UCSD-AML1 (cell line): ENCODE measurements at regions not wholly inside any gene's neighbourhood (a gene's known extent, or its start where the extent isn't known, plus 50 kb on each side); places are given as distances from the start of the nearest gene placed in this dataset.
"Not testable (repeated sequence)": the region's sequence is repeated elsewhere in the genome, so short reads cannot be mapped to it uniquely, and the experiment has no call there.

Experiments
- DNase-seq: peaks from one replicate; lab custom pipeline; 2025; ENCODE audit not compliant: unreplicated experiment; lab: John Stamatoyannopoulos, UW

DNA sequence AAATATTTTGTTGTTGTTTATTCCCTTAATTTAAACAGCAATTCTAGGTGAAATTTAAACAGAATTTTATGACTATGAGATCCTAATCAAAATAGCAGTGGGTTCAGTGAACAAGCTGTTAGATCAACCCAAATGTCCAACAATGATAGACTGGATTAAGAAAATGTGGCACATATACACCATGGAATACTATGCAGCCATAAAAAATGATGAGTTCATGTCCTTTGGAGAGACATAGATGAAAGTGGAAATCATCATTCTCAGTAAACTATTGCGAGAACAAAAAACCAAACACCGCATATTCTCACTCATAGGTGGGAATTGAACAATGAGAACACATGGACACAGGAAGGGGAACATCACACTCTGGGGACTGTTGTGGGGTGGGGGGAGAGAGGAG is 407.3 kb upstream of the ADAMTSL1 start:
- DNase-seq, result not testable (repeated sequence)

- DNase-seq, result no peak
These were observed 406.3 kb upstream of the ADAMTSL1 start for GRCh38 chr9:18067548-18068120.

GRCh38 chr9:18068900-18069299 is 405.1 kb upstream of the ADAMTSL1 start:
- DNase-seq, result no peak

GRCh38 chr9:18071651-18072060 is 402.3 kb upstream of the ADAMTSL1 start:
- DNase-seq, result no peak

GRCh38 chr9:18073002-18073401 is 401.0 kb upstream of the ADAMTSL1 start:
- DNase-seq, result no peak

DNA sequence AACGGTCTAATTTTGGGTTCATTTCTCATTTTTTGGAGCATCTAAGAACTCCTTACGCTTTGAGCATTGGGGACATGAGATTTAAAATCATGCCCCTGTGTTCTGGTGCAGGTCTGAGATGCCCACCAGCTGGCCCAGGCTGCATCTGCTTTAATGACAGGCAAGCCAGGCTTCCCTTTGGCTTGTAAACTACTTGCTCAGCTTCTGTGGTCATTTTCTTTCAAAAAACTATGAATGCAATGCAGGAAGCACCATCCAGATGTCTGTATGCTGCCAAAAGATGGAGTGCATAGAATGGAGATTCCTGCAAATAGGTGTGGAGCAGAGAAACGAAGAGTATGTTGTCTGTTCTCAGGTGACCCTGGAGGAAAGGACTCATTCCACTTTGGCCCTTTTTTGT is 399.9 kb upstream of the ADAMTSL1 start:
- DNase-seq, result no peak

DNA sequence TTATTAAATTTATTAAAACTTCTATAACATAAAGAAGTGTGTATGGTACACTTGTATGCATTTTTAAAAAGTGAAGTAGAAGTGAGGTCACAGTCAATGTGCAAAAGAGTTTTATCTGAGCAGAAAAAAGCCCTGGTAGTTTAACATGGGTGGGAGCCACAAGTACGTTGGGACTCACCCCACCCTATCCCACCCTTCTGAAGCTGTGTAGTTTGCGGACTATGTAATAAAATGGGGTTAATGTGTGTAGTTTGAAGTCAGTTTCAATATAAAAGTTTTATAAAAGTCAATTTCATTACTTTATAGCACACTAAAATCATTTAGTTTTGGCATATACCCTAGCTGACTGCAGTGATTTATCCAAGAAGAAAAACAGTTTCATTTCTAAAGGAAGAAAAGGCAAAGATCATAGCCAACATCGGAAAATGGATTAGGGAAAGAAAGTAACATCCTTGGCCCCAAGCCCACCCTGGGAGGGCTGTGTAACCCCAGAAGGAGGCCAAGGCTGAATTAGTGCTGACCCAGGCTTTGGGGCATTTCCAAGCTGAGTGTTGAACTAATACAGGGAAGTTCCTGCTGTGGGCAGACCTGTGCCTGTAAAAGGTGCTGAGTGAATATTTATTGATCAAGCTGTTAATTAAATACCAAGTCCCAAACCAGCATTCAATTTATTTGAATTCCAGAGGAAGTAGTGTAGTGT is 398.6 kb upstream of the ADAMTSL1 start:
- DNase-seq, result no peak

DNA sequence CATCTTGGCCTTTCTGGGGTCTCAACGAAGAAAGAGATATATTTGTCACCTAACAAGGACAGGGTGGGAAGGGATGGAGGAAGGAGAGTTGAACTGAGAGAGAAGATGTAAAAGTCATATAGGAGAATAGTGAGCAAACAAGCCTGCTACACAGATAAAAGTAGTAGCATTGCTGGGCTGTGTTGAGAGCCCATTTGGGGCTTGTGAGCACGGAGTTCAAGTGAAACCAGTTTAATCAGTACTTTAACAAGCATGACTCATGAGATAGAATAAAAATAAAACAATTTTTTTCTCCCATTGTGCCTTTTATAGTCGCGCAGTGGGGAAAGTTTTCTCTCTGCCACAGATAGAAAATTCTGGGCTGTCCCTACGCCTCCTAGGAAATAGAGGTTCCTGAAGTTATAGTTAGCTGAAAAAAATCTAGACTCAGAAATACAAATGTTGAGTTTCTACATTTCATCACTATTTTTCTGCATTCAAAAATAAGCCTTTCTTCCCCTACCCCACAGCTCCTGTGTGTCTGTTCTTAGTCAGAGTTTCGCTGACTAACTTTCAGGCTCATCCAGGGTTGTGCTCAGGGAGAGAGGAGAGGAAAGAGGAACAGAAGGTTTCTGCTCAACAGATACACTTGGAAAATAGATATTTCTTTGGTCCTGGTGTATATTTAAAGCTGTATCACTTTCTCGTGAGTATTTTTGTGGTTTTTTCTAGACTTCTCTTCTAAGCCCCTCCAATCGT is 395.8 kb upstream of the ADAMTSL1 start:
- no peak for DNase-seq

DNA sequence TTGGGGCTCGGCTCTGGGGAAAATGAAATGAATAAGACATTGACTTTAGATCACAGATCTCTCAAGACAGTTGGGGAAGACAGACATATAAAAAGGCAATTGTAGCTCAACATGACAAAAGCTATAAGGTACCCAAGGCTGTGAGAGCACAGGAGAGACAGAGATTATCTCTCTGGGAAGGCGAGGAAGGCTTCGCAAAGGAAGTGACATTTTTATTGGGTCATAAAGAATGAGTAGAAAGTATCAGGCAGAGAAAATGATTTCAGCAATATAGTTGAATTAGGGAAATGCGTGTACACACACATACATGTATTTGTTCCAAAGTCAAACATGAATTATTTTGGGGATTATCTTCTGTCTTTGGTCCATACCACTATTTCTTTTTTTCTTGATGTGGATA is 381.8 kb upstream of the ADAMTSL1 start:
- DNase-seq, result no peak

DNA sequence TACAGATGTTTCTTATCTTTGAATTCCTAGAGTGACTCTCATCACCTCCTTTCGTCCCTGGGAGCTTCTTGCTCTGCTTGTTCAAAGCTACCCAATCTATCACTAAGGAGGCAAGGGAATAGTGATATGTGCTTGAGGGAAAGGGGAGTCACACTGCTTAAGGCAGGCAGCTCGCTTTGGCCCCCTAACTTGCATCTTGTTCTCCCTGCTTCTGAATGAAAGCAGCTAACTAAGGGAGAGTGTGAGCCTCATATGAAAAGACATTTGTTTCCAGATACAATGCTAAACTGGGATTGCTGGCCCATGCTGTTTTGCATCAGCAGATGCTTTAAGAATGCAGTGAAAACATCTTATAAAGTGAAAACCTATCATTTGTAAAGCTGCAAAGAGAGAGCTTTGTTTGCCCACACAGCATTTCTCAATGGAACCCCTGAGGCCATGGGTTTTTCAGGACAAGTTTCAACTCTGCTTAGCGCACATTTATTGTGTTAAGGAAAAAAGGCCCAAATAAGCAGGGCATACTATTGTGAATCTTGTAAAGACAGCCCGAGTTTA is 367.9 kb upstream of the ADAMTSL1 start:
- DNase-seq, result no peak

GRCh38 chr9:18109675-18110074 is 364.3 kb upstream of the ADAMTSL1 start:
- DNase-seq, result no peak

GRCh38 chr9:18111146-18111545 is 362.8 kb upstream of the ADAMTSL1 start:
- DNase-seq, result no peak

DNA sequence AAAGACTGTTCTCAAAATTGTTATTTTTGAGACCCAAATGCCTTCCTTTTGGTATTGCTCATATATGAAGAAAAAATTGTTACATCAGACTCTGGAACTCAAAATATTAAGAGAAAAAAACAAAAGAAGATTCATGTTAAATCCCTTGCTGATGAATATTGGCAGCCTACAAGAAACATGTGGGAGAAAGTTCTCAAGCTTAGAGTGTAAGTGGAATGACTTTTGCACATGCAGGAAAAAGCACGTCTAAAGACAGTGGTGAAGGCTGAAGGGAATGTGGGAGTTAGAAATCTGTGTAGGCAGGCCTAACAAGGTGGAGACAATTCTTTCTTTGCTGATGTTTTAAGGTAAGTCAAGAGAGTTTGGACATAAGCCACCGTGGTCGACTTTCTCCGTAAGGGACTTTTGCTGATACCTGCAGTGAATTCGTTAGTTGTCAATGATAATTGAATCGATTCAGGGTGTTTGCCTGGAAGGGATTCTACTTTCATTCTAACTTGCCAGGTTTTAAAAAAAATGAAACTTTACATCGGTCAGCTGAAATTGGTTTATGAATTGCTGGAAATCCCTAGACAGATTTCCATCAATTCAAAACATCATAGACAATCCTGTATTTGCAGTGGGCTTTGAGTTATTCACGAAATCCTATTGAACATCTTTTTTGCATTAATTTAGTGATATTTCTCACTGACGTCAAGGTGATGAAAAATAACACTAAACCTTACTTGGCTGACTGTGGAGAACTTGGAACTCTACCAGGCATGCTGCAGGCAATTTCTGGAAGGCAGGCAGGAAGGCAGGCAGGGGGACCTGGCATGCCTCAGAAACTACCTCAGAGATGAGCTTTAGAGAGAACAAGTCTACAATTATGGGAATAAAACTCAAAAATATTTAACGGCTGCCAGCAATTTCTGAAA is 359.1 kb upstream of the ADAMTSL1 start:
- DNase-seq, result no peak

- no peak for DNase-seq
These were observed 355.7 kb upstream of the ADAMTSL1 start for GRCh38 chr9:18118268-18118667.

- DNase-seq, result no peak
These were observed 351.8 kb upstream of the ADAMTSL1 start for GRCh38 chr9:18122171-18122570.

GRCh38 chr9:18124760-18125159 is 349.2 kb upstream of the ADAMTSL1 start:
- no peak for DNase-seq

GRCh38 chr9:18126831-18127498 is 347.0 kb upstream of the ADAMTSL1 start:
- DNase-seq, result no peak

GRCh38 chr9:18127499-18127875 is 346.5 kb upstream of the ADAMTSL1 start:
- DNase-seq, result no peak

DNA sequence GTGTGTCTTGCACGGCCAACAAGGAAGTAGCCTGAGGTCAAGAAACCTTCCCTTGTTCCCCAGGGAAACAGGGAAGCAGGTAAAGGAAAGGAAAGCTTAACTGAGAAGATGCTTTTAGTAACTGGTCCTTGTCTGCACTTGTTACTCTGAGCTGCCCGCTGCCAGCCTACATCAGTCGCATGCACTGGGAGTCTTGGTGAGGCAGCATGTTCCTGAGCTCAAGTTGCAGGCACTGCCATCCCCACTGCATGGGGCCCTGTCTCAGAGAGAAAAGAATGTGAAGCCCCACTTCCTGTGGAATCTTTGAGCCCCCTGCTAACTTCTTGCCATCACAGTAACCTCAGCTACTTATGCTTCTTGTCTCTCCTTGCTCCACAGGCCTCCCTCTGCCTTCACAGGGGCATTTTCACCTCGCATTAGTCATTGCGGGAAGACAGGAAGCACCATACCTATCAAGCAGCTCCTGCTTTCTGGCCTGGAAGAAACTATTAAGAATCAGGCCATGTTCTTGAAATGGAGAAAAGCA is 344.1 kb upstream of the ADAMTSL1 start:
- no peak for DNase-seq

DNA sequence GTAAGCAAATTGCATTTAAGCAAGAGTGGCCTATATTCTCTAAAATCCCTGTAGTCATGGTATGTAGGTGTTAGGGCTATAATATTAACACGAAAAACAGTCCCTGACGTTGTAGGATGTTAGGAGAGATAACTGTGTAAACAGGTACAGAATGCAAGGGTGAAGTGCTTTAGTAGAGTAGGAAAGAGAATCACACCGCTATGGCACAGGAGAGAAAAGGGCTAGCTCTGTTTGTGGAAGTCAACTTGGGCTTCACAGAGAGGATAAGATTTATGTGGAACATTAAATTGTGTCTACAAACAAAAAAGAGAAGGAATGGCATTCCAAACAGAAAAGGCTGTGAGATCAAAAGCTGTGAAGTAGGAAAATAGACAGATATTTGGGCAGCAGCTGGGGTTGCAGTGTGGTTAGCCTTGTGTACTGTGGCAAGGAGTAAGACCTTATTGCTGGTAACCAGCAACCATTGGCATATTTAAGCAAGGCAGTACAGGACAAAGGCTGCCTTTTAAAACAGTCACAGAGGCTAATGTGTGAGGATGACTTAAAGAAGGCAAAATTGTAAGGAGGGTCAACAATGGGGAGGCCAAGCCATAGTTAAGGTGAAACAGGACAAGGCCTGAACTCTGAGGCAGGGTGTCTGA is 337.5 kb upstream of the ADAMTSL1 start:
- no peak for DNase-seq
